Kidney tubule cell (primary cell): ENCODE measurements at regions not wholly inside any gene's neighbourhood (a gene's known extent, or its start where the extent isn't known, plus 50 kb on each side); places are given as distances from the start of the nearest gene placed in this dataset.
"Not testable (repeated sequence)": the region's sequence is repeated elsewhere in the genome, so short reads cannot be mapped to it uniquely, and the experiment has no call there.

Experiments used
- DNase-seq: peaks from one replicate; pipeline ENCODE4 v3.0.0-alpha.2; 2018; ENCODE audit warnings: low spot score

DNA sequence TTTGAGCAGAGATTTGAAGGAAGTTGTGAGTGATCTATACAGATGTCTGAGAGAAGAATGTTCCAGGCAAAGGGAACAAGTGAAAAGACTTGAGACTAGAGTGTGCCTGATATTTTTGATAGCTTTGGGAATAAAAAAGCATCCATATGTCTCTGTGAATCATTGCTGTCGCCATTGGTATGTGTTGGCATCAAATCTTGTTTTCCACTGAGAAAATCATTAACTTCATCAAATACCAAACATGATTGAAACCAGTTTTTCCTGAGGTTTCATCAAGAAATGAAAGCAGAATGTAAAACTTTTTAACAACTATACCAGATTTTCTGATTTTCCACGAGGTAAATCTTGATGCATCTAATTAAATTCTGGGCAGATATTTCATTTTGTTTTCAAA, 862.6 kb downstream of the DIAPH3 start:
- peak; percentile 6 for DNase-seq

DNA sequence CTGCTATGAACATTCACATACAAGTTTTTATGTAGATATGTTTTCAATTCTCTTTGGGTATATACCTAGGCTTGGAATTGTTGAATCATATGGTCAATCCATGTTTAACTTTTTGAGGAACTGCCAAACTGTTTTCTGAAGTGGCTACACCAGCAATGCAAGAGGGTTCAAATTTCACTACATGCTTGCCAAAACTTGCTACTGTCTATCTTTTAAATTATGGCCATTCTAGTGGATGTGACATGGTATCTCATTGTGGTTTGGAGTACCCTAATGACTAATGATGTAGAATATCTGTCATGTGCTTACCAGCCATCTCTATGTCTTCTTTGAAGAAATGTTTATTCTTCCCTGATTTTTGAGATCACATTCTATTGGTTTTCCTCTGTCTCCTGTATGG, 860.3 kb downstream of the DIAPH3 start:
- DNase-seq: no peak

DNA sequence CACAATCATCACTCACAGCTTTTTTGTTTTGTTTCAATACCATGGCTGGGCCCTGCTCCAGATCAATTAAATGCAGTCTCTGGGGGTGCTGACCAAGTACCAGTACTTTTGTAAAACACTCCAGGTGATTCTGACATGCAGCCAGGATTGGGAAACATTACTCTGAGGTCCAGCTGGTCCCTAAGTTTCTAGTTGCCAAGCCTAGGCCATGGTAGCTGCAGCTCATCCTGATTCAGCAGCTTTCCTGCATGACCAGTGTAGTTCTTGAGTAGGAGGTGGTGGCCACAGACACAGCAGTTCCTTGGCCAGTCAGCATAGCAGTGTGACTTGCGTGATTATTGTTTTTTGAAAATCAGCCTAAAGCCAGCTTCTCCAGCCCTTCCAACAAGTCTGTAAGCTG, 859.1 kb downstream of the DIAPH3 start:
- DNase-seq: no peak

DNA sequence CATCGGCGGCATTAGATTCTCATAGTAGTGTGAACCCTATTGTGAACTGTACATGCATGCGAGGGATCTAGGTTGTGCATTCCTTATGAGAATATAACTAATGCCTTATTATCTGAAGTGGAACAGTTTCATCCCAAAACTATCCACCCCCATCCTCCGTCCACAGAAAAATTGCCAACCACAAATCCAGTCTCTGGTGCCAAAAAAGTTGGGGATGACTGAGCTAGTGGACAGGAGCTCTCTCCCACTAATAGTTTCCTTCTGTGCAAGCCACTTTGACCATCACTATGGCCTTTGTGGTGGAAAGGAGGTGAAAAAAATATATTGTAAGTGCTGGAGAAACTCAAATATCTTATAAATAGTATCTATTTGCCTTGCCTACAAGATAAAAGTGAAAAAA, 857.8 kb downstream of the DIAPH3 start:
- DNase-seq: no peak

DNA sequence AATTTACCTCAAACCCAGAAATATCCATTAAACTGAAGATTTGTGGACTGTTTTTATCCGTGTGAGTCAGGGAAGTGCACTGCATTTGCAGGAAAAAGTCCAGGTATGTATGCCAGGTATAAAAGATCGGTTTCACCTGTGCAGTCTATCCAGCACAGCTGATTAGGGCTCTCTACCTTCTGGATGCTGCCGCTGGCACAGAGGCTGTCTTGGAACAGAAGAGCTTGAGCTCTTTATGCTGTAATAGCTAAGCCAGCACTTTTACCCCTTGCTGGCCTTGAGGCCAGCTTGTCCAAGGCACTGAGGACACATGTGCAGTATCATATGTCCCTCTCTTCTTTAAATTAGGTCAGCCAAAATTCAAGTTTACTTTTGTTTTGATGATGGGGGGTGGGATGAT, 851.0 kb downstream of the DIAPH3 start:
- no peak for DNase-seq

DNA sequence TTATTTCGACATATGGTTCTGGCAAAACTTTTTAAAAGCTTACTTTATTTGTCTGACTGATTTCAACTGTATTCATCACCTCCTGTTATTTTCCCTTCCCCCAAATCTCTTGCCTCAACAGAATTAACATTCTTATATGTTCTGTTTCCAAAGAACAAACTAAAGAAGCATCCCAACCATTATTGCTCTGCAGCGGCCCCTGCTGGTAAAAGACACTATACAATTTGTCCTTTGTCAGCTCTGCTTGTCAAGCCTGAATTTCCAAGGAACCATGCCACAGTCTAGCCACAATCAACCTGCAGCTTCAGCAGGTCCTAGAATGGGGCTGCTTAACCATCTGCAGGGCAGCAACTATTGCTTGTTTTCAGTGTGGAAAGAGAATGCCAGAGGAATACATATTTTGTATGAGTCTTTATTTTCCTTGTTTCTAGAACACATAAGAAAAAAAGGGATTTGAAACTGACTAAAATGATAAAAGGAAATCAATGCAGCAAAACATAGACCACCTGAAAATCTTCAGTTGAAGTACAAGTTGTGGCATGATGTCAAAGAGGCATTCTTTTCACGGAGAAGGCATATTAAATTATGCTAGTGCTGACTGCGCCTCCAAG, 845.3 kb downstream of the DIAPH3 start:
- DNase-seq: peak; percentile 62

DNA sequence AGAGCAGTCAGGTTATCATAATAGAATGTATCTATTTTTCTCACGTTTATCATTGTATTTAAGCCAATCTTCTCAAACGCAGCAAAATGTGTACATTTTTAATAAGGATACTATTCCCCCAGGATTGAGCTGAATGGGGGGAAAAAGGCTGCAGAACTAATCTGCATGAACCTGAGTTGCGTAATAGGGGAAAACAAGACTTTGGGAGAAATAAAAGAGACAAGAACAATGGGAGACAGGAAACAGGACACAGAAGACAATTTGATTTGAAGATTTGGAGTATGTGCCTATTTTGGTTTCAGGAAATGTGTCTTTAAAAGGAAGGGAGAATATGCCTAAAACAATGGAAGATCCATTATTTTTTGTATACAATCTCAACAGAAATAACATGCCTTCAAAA, 844.5 kb downstream of the DIAPH3 start:
- DNase-seq: no peak

DNA sequence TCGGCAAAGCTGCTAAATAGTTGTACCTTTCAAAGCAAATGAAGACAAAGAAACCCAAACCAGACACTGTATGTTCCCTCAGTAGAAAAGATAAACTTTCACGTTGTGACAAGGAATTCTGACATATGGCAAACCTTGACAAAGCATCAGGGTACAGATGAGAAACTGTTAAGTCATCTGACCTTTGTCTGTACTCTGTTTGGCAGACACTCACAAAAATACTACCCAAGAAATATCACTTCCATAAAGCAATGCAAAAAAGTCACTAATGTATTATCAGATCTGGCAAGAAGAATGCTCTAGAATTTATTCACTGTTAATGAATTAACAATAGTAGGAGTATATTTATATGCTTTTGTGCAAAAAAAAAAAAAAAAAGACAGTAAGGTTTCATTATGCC, 843.7 kb downstream of the DIAPH3 start:
- DNase-seq: no peak

DNA sequence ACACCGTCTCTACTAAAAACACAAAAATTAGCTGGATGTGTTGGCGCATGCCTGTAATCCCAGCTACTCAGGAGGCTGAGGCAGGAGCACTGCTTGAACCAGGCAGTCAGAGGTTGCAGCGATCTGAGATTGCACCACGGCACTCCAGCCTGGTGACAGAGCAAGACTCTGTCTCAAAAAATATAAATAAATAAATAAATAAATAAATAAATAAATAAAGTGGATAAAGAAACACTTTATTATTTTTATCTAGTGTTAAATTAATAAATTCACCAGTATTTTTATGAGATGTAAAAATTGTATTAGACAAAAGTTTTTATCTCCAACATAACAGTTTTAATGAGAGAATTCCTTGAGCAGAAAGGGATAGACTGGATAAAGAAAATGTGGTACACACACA, 839.3 kb downstream of the DIAPH3 start:
- not testable (repeated sequence) for DNase-seq

DNA sequence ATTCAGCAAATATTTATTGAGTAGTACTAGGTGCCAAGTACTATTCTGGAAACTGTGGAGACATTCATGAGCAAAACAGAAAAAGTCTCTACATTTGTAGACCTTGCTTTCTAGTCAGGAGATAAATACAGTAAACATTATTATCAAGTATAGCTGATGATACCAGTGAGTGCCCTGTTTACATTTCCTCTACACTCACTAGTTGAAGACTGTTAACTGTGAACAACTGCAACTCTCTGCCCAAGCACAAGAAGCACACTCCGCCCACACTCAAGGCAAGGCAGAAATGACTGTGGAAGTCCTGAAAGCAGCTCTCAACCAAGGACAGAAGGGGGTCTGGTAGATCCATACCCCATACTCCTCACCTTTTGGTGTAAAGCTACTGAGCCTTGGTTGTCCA, 837.0 kb downstream of the DIAPH3 start:
- no peak for DNase-seq

DNA sequence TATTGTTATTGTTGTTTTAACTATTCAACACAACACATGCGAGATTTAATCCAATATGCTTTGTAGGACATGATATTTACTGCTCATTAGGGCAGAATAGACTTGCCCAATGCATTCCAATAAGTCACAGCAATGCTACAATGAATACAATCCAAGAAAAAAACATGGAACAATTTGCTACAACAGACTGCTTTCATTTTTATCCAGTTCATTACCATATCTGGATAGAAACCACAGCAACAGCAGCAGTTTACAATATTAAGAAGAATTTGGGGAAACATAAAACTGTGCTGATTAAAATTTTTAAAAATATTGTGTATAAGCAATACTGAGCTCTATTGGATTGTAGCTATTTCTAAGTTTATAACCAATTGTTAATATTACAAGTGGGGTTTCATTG, 833.0 kb downstream of the DIAPH3 start:
- no peak for DNase-seq

DNA sequence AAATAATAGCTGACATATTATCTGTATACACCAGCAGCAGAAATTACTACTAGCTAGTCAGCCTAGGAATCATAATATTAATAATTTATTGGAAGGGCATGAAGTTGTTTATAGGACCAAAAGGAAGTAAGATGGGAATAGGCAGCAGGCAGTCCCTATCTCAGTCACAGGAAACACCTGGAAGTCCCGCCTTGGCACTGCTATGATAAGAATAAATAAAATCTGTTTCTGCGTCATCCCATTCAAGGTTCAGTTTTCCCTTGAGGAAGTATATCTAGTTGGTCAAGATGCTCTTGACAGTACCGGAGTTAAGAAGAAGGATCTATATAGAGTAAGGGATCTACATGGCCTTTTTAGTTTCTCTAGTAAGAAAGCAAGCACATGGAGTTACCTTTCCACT, 830.8 kb downstream of the DIAPH3 start:
- no peak for DNase-seq

DNA sequence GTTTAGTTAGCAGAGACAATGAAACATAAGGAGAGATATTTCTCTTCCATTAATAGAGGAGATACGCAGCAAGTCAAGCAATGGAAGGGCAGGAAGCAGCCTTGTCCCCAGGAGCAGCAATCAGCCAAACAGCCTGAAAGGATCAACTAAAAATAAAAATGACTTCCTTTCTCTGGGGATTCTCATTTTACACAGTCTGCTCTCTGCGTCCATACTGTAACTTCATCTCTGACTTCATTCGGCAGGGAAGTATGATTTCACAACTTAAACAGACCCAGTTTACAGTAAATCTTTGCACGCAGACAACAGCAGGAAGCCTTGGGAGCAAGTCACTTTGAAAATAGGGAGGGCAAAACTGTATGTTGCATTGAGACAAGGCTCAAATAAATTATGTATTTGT, 826.7 kb downstream of the DIAPH3 start:
- no peak for DNase-seq

DNA sequence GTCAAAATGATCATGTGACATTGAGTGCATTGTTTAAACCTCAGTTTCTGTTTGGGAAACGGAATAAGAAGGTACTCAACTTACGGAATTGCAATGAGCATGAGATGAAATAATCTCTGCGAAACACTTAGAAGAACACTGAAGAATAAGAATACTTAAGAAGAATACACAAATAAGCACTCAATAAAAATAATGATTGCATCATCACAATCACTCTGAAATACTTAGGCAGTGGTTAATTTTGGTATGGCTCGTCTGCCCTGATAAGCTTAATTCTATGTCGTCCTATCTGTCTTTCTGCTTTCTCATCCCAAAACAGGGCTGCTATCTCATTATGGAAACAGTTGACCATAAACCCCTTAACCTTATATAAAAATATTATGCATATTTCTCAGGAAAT, 823.6 kb downstream of the DIAPH3 start:
- no peak for DNase-seq

DNA sequence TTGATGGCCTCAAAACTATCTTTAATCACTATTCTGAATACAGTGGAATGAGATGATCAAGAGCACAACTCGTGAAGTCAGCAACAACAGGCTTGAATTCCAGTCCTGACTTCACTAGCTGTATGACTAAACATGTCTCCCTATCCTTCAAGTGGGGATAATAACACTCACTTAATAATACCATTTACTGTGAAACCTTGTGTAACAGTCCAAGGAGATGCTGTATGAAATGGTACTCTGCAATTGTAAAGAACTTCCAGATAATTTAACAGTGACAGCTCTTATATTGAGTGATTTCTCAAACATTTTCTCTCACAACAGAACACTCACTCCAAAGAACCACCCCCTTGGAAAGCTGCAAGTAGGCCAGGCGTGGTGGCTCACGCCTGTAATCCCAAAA, 823.1 kb downstream of the DIAPH3 start:
- DNase-seq: no peak

DNA sequence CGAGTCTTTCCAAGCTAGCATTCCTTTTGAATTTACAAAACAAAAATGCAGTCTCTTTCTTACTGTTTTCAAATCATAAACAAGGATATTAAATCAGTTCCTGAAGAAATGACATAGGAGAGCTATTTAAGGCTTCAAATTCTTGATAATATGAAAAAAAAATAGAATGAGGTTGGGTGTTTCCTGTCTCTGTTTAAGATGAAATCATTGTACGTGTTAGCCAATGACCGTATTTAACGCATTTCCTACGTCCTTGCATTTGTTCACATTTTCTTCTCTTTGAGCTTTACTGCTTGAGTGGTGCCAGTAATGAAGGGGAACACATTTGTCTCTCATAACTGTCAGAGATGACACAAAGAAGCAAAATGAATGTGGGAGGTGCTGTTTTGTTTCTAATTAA, 821.3 kb downstream of the DIAPH3 start:
- DNase-seq: no peak

DNA sequence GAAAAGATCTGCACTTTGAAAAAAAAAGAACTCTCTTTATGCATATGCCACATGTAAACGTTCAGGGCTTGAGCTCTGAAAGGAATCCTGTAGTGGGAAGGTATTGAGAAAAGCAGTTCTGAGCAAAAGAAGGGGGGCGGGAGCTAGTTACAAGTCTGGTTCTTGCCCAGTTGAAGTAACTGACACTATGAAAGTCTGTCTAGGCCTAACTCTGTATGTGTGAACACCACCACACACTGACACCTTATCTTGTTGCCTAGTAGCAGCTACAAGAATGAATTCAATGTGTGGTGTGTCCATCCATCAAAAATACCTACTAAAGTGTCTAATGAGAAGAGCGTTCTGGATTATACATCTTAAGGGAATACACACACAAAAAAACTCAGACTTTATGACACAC, 820.6 kb downstream of the DIAPH3 start:
- no peak for DNase-seq

DNA sequence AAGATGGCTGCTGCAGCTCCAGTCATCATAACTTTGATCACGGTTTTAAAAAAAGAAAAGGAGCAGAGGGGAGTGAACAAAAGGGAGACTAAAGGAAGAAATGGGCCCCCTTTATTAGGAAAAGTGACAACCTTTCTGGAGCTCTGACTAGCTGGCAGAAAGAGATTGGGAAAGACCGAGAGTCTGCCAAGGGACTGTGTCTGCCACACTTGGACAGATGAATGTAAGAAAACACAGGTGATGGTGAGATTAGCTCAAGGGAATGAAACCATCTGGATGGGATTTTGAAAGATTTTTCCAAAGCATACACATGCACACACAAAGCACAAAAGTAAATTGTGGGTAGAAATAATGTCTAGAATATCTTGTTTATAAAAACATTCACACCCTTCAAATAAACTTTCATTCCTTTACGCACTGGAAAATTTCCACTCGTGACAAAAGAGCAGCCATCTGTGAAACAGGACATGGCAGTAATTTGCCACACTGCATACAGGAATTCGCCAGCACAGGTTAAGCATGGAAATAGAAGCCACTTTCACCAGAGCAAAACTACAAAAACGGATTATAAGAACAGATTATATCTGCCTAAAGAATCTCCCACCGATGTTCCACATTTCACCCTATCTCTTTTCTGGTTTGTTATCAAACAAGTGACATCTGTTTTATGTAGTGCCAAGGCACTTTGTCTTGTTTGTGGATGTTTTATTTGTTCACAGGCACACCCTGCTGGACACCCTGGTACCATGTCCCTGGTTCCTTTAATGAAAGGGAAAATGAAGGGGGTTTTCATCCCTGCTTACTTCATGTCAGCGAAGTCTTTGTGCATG, 819.5 kb downstream of the DIAPH3 start:
- no peak for DNase-seq

DNA sequence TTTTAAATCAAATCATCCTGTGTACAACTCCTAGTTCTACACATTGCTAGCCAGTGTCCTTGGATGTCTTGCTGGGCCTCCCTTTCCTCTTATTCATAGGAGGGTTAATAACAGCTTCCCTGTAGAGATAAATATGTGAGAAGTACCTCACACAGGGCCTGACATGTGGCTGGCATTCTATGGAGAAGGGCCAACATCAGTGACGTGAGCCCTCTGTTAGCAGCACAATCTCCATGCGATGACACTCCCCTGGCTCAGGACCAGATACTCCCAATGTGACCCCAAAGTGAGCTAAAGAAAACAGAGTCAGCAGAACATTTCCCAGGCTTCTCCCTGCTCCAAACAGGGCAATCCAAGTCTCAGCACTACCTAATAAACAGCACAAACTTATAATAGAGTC, 818.4 kb downstream of the DIAPH3 start:
- DNase-seq: peak; percentile 28

DNA sequence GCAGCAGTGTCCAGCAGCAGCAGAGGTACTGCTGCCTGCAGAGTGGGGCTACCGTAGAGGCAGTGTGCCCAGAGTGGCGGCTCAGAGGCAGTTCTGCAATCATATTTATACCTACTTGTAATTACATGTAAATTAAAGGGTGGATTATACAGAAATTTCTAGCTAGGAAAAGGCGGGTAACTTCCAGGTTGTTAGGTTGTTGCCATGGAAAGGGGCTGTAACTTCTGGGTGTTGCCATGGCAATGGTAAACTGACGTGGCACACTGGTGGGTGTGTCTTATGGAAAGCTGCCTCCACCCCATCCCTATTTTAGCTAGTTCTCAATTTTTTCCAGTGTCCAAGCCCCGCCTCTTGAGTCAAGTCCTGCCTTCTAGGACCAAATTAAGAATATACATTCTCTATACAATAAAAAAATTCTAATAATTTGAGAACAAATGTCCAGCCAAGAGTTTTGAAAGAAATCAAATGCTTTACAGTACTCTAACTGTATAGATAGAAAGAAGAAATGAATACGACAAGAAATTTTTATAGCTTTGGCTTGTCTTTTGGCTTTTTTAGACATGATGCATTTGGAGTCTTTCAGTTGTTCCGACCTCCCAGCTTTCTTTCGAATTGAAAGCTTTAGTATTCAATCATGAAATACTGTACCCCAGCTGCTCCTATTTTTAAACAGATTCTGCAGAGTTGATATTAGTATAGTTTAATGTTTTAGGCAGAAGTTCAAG, 816.6 kb downstream of the DIAPH3 start:
- no peak for DNase-seq

DNA sequence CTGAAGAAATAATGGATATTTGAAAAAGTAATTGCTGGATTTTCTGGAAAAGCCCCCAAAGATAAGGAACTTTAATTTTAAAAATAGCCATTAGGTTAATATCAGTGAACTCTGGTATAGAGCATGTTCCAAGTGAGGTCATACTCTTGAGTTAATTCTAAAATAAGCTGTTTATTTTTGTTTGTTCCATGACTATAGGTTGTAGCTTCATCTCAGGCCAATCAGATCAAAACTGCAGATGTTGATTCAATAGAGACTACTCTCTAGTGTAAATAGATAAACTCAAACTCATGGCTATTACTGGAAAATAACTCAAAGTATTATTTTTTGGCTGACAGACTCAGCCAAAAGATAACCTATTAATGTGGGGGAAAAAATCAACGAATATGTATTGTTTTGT, 815.1 kb downstream of the DIAPH3 start:
- DNase-seq: no peak

DNA sequence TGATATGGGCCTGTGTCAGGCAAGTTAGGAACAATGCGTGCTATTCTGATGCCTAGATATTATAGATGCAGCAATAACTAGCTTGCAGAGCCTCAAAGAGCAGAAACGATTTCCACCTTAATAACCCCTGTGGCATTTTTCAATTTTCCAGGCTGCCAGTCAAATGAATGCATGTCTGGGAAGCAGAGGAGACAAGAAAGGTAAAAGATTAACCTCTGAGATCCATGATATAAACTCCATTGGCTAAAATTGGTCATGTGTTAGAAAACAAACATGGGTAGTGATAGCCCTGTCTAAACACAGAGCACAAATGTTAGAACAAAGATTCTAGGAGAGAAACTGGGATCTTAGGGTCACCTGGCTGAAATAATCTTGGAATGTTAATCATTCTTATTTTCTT, 811.1 kb downstream of the DIAPH3 start:
- peak; percentile 78 for DNase-seq

DNA sequence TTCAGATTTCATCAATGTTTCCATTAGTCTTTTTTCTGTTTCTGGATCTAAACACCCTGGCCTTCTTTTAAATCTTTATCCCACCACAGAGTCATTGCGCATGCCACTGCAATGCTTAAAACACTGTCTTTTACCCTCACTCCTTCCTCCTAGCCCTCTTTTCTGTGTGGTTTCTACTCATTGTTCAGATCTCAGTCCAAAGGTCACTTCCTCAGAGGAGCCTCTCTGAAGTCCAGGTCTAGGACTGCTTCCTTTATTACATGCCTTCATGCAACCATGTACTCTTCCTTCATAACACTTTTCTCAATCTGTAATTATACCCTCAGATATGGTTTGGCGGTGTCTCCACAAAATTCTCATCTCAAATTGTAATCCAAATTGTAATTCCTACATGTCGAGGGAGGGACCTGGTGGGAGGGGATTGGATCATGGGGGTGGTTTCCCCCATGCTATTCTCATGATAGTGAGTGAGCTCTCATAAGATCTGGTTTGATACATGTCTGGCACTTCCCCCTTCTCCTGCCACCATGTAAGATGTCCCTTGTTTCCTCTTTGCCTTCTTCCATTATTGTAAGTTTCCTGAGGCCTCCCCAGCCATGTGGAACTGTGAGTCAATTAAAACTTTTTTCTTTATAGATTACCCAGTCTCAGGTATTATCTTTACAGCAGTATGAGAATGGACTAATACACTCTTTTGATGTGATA, 808.9 kb downstream of the DIAPH3 start:
- peak; percentile 27 for DNase-seq
